ENCODE measurements at regions not wholly inside any gene's neighbourhood (a gene's known extent, or its start where the extent isn't known, plus 50 kb on each side); places are given as distances from the start of the nearest gene placed in this dataset.
"Not testable (repeated sequence)": the region's sequence is repeated elsewhere in the genome, so short reads cannot be mapped to it uniquely, and the experiment has no call there.

GRCh38 chr19:28546148-28546685 lies 666.7 kb downstream of the UQCRFS1 start:
- no peaks in the 10 kb centered on the region for H3K4me1 Mint-ChIP-seq
- peaks cover 0 to 21% (median 7%) of the 10 kb centered on the region in 8 donors for H3K9me3 Mint-ChIP-seq

GRCh38 chr19:28545397-28545796 lies 667.6 kb downstream of the UQCRFS1 start:
- H3K36me3 Mint-ChIP-seq; H3K4me1 ChIP-seq (ENCODE audit: insufficient read depth, low read length); CTCF ChIA-PET (ENCODE audit: partially characterized antibody); intact Hi-C loops (cut with micrococcal nuclease); H3K9me3 ChIP-seq (ENCODE audit: control insufficient read depth in 1 of 2, low read length in 2 of 2); H3K4me3 ChIP-seq (ENCODE audit: low read length in 2 of 2); H3K27me3 Mint-ChIP-seq; H3K27me3 ChIP-seq (ENCODE audit: insufficient read depth, low read length); POLR2A ChIA-PET (ENCODE audit: partially characterized antibody); H3K36me3 ChIP-seq (ENCODE audit: insufficient read depth, low read length); H3K27ac ChIP-seq (ENCODE audit: low read depth, low read length); H3K27ac Mint-ChIP-seq; DNase-seq; H3K4me1 Mint-ChIP-seq; H3K4me3 Mint-ChIP-seq: not testable (repeated sequence)
- H3K9me3 Mint-ChIP-seq = peaks cover 0 to 19% (median 6%) of the 10 kb centered on the region in 8 donors

More at GRCh38 chr19:28546148-28546685, 666.7 kb downstream of the UQCRFS1 start:
- Histone ChIP-seq H3K4me1 (ENCODE audit: insufficient read depth, low read length) (no peaks in the 10 kb centered on the region), H3K9me3 (ENCODE audit: control insufficient read depth in 1 of 2, low read length in 2 of 2) (no peaks in the 10 kb centered on the region), H3K4me3 (ENCODE audit: low read length in 2 of 2) (no peak overlapping the region), H3K27me3 (ENCODE audit: insufficient read depth, low read length) (no peaks in the 10 kb centered on the region), H3K27ac (ENCODE audit: low read depth, low read length) (no peak overlapping the region), H3K36me3 (ENCODE audit: insufficient read depth, low read length) (no peaks in the 10 kb centered on the region)
- no peak for DNase-seq
- intact Hi-C loops (cut with micrococcal nuclease) = no loop called here
- Mint-ChIP-seq H3K36me3 (no peaks in the 10 kb centered on the region), H3K4me3 (no peak overlapping the region), H3K27ac (no peak overlapping the region), H3K27me3 (no peaks in the 10 kb centered on the region)
- CTCF ChIA-PET (ENCODE audit: partially characterized antibody) = no interaction called here
- POLR2A ChIA-PET (ENCODE audit: partially characterized antibody) = no interaction called here

- H3K4me3 ChIP-seq (ENCODE audit: low read length in 2 of 2) = no peak overlapping the region
- no peaks in the 10 kb centered on the region for H3K27me3 ChIP-seq (ENCODE audit: insufficient read depth, low read length)
- no peak for DNase-seq
- intact Hi-C loops (cut with micrococcal nuclease) = no loop called here
- peaks cover 0 to 19% (median 6%) of the 10 kb centered on the region in 8 donors for H3K9me3 Mint-ChIP-seq
- H3K4me3 Mint-ChIP-seq = no peak overlapping the region
- H3K4me1 Mint-ChIP-seq = no peaks in the 10 kb centered on the region
- no peaks in the 10 kb centered on the region for H3K36me3 Mint-ChIP-seq
- H3K4me1 ChIP-seq (ENCODE audit: insufficient read depth, low read length) = no peaks in the 10 kb centered on the region
- H3K27me3 Mint-ChIP-seq = no peaks in the 10 kb centered on the region
- H3K36me3 ChIP-seq (ENCODE audit: insufficient read depth, low read length) = no peaks in the 10 kb centered on the region
- H3K27ac Mint-ChIP-seq = no peak overlapping the region
- CTCF ChIA-PET (ENCODE audit: partially characterized antibody) = no interaction called here
- H3K27ac ChIP-seq (ENCODE audit: low read depth, low read length) = no peak overlapping the region
- no peaks in the 10 kb centered on the region for H3K9me3 ChIP-seq (ENCODE audit: control insufficient read depth in 1 of 2, low read length in 2 of 2)
- POLR2A ChIA-PET (ENCODE audit: partially characterized antibody) = no interaction called here
Observed at GRCh38 chr19:28544451-28545261, 668.3 kb downstream of the UQCRFS1 start.

- H3K9me3 ChIP-seq (ENCODE audit: control insufficient read depth in 1 of 2, low read length in 2 of 2) = no peaks in the 10 kb centered on the region
- peaks cover 0 to 19% (median 4%) of the 10 kb centered on the region in 8 donors for H3K9me3 Mint-ChIP-seq
- H3K36me3 Mint-ChIP-seq = no peaks in the 10 kb centered on the region
- no peak overlapping the region for H3K4me3 ChIP-seq (ENCODE audit: low read length in 2 of 2)
- DNase-seq = no peak
- no peak overlapping the region for H3K4me3 Mint-ChIP-seq
- H3K27me3 ChIP-seq (ENCODE audit: insufficient read depth, low read length) = no peaks in the 10 kb centered on the region
- no peaks in the 10 kb centered on the region for H3K4me1 Mint-ChIP-seq
- H3K27ac Mint-ChIP-seq = no peak overlapping the region
- ChIA-PET CTCF (ENCODE audit: partially characterized antibody) (no interaction called here), POLR2A (ENCODE audit: partially characterized antibody) (no interaction called here)
- intact Hi-C loops (cut with micrococcal nuclease) = no loop called here
- H3K27me3 Mint-ChIP-seq = no peaks in the 10 kb centered on the region
- H3K36me3 ChIP-seq (ENCODE audit: insufficient read depth, low read length) = no peaks in the 10 kb centered on the region
- no peak overlapping the region for H3K27ac ChIP-seq (ENCODE audit: low read depth, low read length)
- no peaks in the 10 kb centered on the region for H3K4me1 ChIP-seq (ENCODE audit: insufficient read depth, low read length)
Observed at GRCh38 chr19:28543244-28543776, 669.6 kb downstream of the UQCRFS1 start.

- POLR2A ChIA-PET (ENCODE audit: partially characterized antibody) = no interaction called here
- Mint-ChIP-seq H3K4me1 (no peaks in the 10 kb centered on the region), H3K4me3 (no peak overlapping the region), H3K27me3 (no peaks in the 10 kb centered on the region), H3K36me3 (no peaks in the 10 kb centered on the region), H3K9me3 (peaks cover 0 to 19% (median 8%) of the 10 kb centered on the region in 8 donors), H3K27ac (no peak overlapping the region)
- intact Hi-C loops (cut with micrococcal nuclease) = no loop called here
- Histone ChIP-seq H3K4me1 (ENCODE audit: insufficient read depth, low read length) (no peaks in the 10 kb centered on the region), H3K27ac (ENCODE audit: low read depth, low read length) (no peak overlapping the region), H3K4me3 (ENCODE audit: low read length in 2 of 2) (no peak overlapping the region), H3K36me3 (ENCODE audit: insufficient read depth, low read length) (no peaks in the 10 kb centered on the region), H3K27me3 (ENCODE audit: insufficient read depth, low read length) (no peaks in the 10 kb centered on the region), H3K9me3 (ENCODE audit: control insufficient read depth in 1 of 2, low read length in 2 of 2) (no peaks in the 10 kb centered on the region)
- no peak for DNase-seq
- CTCF ChIA-PET (ENCODE audit: partially characterized antibody) = no interaction called here
Observed at GRCh38 chr19:28542394-28543243, 670.3 kb downstream of the UQCRFS1 start.

GRCh38 chr19:28541602-28542393 lies 671.2 kb downstream of the UQCRFS1 start:
- intact Hi-C loops (cut with micrococcal nuclease) = no loop called here
- POLR2A ChIA-PET (ENCODE audit: partially characterized antibody) = no interaction called here

More at GRCh38 chr19:28541602-28542393, 671.2 kb downstream of the UQCRFS1 start:
- H3K4me3 ChIP-seq (ENCODE audit: low read length in 2 of 2) = no peak overlapping the region
- H3K27me3 ChIP-seq (ENCODE audit: insufficient read depth, low read length) = no peaks in the 10 kb centered on the region
- no peak overlapping the region for H3K27ac ChIP-seq (ENCODE audit: low read depth, low read length)
- no peaks in the 10 kb centered on the region for H3K36me3 ChIP-seq (ENCODE audit: insufficient read depth, low read length)
- CTCF ChIA-PET (ENCODE audit: partially characterized antibody) = no interaction called here
- Mint-ChIP-seq H3K9me3 (peaks cover 0 to 25% (median 11%) of the 10 kb centered on the region in 8 donors), H3K36me3 (no peaks in the 10 kb centered on the region), H3K27me3 (no peaks in the 10 kb centered on the region), H3K4me3 (no peak overlapping the region), H3K4me1 (no peaks in the 10 kb centered on the region), H3K27ac (no peak overlapping the region)
- no peaks in the 10 kb centered on the region for H3K4me1 ChIP-seq (ENCODE audit: insufficient read depth, low read length)
- DNase-seq = no peak
- no peaks in the 10 kb centered on the region for H3K9me3 ChIP-seq (ENCODE audit: control insufficient read depth in 1 of 2, low read length in 2 of 2)
